HFFc6 (cell line): ENCODE measurements at regions not wholly inside any gene's neighbourhood (a gene's known extent, or its start where the extent isn't known, plus 50 kb on each side); places are given as distances from the start of the nearest gene placed in this dataset.

Experiments
- DNase-seq: peaks from one replicate; pipeline ENCODE4 v3.0.0-alpha.2; 2018
- H3K27ac Mint-ChIP-seq: 2 replicates; pipeline ENCODE4 v1.8.0; 2020; ENCODE audit warnings: mild to moderate bottlenecking, mixed read lengths
- H3K27me3 Mint-ChIP-seq: 2 replicates; pipeline ENCODE4 v1.8.0; 2021; ENCODE audit warnings: mild to moderate bottlenecking, moderate library complexity, mixed read lengths; ENCODE audit not compliant: insufficient read depth
- H3K36me3 Mint-ChIP-seq: 2 replicates; pipeline ENCODE4 v1.8.0; 2021; ENCODE audit warnings: low read depth, mixed read lengths
- H3K4me1 Mint-ChIP-seq: 2 replicates; pipeline ENCODE4 v1.8.0; 2020; ENCODE audit warnings: low read depth, mixed read lengths
- H3K4me3 Mint-ChIP-seq: 2 replicates; pipeline ENCODE4 v1.8.0; 2020; ENCODE audit warnings: mild to moderate bottlenecking, moderate library complexity, mixed read lengths
- H3K9me3 Mint-ChIP-seq: 2 replicates; pipeline ENCODE4 v1.8.0; 2020; ENCODE audit warnings: mild to moderate bottlenecking, mixed read lengths
- TF ChIP-seq, protein P1 (sequence below): fragments of 200-600 bp; sonication (generic); IDR thresholded peaks from 2 replicates; pipeline ENCODE4 v1.5.0; 2021; ENCODE audit warnings: antibody characterized with exemption, mild to moderate bottlenecking

DNA sequence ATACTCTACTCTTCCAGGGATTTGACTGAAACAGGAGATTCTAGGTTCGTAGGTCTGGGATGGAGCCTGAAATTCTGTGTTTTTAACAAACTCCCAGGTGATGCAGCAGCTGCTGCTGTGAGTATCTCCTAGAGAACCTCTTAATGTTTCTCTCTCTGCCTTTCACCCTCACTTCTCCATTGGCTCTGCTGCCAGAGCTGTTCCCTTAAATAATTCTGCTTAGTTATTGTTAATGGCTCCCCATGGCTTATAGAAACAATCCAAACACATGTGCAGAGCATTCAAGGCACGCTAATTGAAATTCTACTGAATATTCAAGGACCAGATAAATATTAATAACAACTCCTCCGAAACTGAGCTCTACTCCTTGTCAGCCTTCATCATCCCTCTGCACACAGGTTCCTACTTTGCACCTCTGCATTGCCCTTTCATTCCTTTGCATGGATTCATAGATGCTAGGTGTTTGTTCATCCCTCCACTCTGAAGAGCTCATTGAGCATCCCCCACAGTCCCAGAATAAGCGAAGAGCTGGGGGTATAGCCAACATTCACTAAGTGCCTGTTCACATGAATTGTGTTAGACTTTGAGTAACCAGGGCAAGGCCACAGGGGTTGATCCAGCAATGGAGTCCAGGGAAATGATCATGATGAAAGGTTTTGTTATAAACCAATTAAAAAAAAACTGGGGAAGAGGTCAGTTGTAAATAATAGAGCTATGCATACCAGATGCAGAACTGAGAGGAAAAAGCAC is 488.4 kb upstream of the JAG1 start:
- H3K4me3 Mint-ChIP-seq = no peak overlapping the region

DNA sequence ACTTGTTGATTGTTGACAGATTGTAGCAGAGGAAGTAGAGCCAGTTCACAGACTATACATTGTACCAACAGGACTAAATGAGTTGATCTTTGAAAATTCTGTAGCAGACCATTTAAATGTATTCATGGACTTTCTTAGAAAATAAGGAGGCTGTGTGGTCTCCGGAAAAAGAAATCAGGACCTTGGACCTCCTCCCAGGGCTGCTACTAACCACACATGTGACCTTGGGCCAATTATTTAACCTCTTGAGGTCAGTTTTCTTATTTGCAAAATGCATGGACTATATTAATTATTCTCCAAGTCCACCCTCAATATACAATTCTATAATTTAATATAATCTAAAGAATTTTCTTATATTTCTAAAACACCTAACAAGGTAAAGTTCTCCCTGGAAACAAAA is 492.0 kb upstream of the JAG1 start:
- no peak for DNase-seq
- Mint-ChIP-seq H3K9me3 (no peaks in the 10 kb centered on the region; the same call in 1 of the 2 replicates), H3K27me3 (peaks cover 8% of the 10 kb centered on the region), H3K27ac (no peak overlapping the region), H3K36me3 (no peaks in the 10 kb centered on the region), H3K4me1 (peaks cover 7% of the 10 kb centered on the region; the same call in 1 of the 2 replicates), H3K4me3 (no peak overlapping the region)
- TF ChIP-seq, protein P1, sequence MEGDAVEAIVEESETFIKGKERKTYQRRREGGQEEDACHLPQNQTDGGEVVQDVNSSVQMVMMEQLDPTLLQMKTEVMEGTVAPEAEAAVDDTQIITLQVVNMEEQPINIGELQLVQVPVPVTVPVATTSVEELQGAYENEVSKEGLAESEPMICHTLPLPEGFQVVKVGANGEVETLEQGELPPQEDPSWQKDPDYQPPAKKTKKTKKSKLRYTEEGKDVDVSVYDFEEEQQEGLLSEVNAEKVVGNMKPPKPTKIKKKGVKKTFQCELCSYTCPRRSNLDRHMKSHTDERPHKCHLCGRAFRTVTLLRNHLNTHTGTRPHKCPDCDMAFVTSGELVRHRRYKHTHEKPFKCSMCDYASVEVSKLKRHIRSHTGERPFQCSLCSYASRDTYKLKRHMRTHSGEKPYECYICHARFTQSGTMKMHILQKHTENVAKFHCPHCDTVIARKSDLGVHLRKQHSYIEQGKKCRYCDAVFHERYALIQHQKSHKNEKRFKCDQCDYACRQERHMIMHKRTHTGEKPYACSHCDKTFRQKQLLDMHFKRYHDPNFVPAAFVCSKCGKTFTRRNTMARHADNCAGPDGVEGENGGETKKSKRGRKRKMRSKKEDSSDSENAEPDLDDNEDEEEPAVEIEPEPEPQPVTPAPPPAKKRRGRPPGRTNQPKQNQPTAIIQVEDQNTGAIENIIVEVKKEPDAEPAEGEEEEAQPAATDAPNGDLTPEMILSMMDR = no peak

More for the DNA sequence above, 488.4 kb upstream of the JAG1 start:
- peaks cover 7% of the 10 kb centered on the region; the same call in 1 of the 2 replicates for H3K4me1 Mint-ChIP-seq
- H3K9me3 Mint-ChIP-seq = peaks cover 4% of the 10 kb centered on the region; the same call in 1 of the 2 replicates
- TF ChIP-seq, protein P1 = no peak
- H3K36me3 Mint-ChIP-seq = no peaks in the 10 kb centered on the region
- no peak overlapping the region for H3K27ac Mint-ChIP-seq
- no peak for DNase-seq
- peaks cover 4% of the 10 kb centered on the region for H3K27me3 Mint-ChIP-seq

DNA sequence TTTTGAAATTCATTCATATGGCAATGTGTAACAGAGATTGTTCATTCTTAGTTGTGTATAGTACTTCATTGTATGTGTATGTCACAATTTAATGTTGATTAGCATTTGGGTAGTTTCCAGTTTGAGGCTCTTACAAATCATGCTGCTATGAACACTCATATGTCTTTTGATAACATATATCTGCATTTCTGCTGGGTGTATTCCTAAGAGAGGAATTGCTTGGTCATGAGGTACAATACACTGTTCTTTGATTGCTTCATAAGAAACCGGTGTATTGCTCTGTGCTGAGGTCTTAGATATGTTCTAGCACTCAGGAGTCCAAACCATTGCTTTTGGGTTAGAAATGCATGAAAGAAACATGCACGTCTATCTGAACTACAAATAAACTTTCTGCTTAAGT is 492.9 kb upstream of the JAG1 start:
- DNase-seq = no peak
- H3K36me3 Mint-ChIP-seq = no peaks in the 10 kb centered on the region

DNA sequence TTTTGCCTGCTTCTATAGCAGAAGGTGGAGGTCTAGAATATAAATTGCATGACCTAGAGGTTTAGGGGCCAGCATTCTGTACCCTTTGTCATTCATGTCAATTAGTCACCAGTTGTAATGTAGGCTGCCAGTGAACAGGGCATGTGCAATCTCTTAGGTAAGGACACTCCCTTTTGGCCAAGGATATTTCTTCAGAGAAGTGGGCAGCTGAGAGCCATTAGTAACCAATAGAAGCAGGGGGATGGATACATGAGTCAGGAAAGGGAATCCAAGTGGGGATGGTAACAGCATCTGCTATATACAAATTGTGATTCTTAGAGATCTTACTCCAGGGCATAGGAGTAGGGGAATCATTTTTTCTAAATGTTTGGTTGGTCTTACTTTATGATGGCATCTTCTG is 494.2 kb upstream of the JAG1 start:
- H3K27me3 Mint-ChIP-seq = peaks cover 4% of the 10 kb centered on the region; the same call in 1 of the 2 replicates
- H3K36me3 Mint-ChIP-seq = no peaks in the 10 kb centered on the region
- DNase-seq = no peak
- peaks cover 7% of the 10 kb centered on the region; the same call in 1 of the 2 replicates for H3K4me1 Mint-ChIP-seq
- H3K9me3 Mint-ChIP-seq = no peaks in the 10 kb centered on the region; the same call in 1 of the 2 replicates
- H3K27ac Mint-ChIP-seq = no peak overlapping the region
- no peak overlapping the region for H3K4me3 Mint-ChIP-seq
- TF ChIP-seq, protein P1 = no peak

More for the DNA sequence above, 492.9 kb upstream of the JAG1 start:
- peaks cover 4% of the 10 kb centered on the region; the same call in 1 of the 2 replicates for H3K27me3 Mint-ChIP-seq
- H3K9me3 Mint-ChIP-seq = no peaks in the 10 kb centered on the region; the same call in 1 of the 2 replicates
- TF ChIP-seq, protein P1 = no peak
- H3K27ac Mint-ChIP-seq = no peak overlapping the region
- peaks cover 7% of the 10 kb centered on the region; the same call in 1 of the 2 replicates for H3K4me1 Mint-ChIP-seq
- no peak overlapping the region for H3K4me3 Mint-ChIP-seq

DNA sequence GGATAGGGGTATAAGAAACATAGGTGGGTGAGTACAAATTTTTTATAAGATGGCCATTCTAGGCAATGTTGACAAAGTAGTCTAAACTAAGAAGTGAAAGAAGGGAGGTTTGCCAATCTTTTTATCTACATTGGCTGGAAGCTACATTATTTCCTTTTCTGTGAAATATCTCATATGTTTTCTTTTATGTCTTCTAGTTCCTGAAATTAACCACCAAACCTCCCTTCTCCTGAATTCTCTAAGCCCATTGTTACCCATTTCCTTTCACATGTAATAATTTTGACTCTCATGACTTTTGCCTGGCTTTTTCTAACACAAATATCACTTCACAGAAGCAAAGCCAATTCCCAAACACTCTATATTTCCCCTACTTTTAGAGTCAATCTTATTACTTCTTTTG is 496.2 kb upstream of the JAG1 start:
- Mint-ChIP-seq H3K4me3 (no peak overlapping the region), H3K9me3 (no peaks in the 10 kb centered on the region; the same call in 1 of the 2 replicates), H3K36me3 (no peaks in the 10 kb centered on the region), H3K27me3 (peaks cover 4% of the 10 kb centered on the region; the same call in 1 of the 2 replicates), H3K4me1 (peaks cover 7% of the 10 kb centered on the region; the same call in 1 of the 2 replicates), H3K27ac (no peak overlapping the region; the same call in 1 of the 2 replicates)
- no peak for DNase-seq
- TF ChIP-seq, protein P1 = no peak
